ENCODE measurements at regions not wholly inside any gene's neighbourhood (a gene's known extent, or its start where the extent isn't known, plus 50 kb on each side); places are given as distances from the start of the nearest gene placed in this dataset.

- H3K9me3 ChIP-seq (ENCODE audit: control insufficient read depth, low read length), result no peaks in the 10 kb centered on the region
- no peaks in the 10 kb centered on the region for H3K4me1 ChIP-seq (ENCODE audit: control insufficient read depth, insufficient read depth, low read length, poor library complexity, severe bottlenecking)
- H3K36me3 ChIP-seq (ENCODE audit: control insufficient read depth, insufficient read depth, low read length), result no peaks in the 10 kb centered on the region
- WGBS, 2 experiments (ENCODE audit: insufficient coverage in 2 of 2), result 83 to 89% methylated on average over 1 to 3 of the region's 4 CpGs
- H3K4me3 ChIP-seq (ENCODE audit: extremely low read depth, insufficient read depth, low read length, poor library complexity, severe bottlenecking), result no peak overlapping the region
- H3K27ac ChIP-seq (ENCODE audit: low read depth, low read length, severe bottlenecking), result peak overlapping the region; percentile 37
Observed at GRCh38 chr4:24174602-24175001, 284.8 kb upstream of the PPARGC1A start.

GRCh38 chr4:24172406-24172805 lies 282.6 kb upstream of the PPARGC1A start:
- no peaks in the 10 kb centered on the region for H3K36me3 ChIP-seq (ENCODE audit: control insufficient read depth, insufficient read depth, low read length)
- 82 to 83% methylated on average over 4 of the region's 4 CpGs for WGBS, 2 experiments (ENCODE audit: insufficient coverage in 2 of 2)
- no peak overlapping the region for H3K4me3 ChIP-seq (ENCODE audit: extremely low read depth, insufficient read depth, low read length, poor library complexity, severe bottlenecking)
- no peaks in the 10 kb centered on the region for H3K4me1 ChIP-seq (ENCODE audit: control insufficient read depth, insufficient read depth, low read length, poor library complexity, severe bottlenecking)
- no peak overlapping the region for H3K27ac ChIP-seq (ENCODE audit: low read depth, low read length, severe bottlenecking)
- no peaks in the 10 kb centered on the region for H3K9me3 ChIP-seq (ENCODE audit: control insufficient read depth, low read length)

GRCh38 chr4:24169956-24170355 lies 280.1 kb upstream of the PPARGC1A start:
- no peaks in the 10 kb centered on the region for H3K4me1 ChIP-seq (ENCODE audit: control insufficient read depth, insufficient read depth, low read length, poor library complexity, severe bottlenecking)
- H3K4me3 ChIP-seq (ENCODE audit: extremely low read depth, insufficient read depth, low read length, poor library complexity, severe bottlenecking), result no peak overlapping the region
- H3K27ac ChIP-seq (ENCODE audit: low read depth, low read length, severe bottlenecking), result no peak overlapping the region
- no peaks in the 10 kb centered on the region for H3K36me3 ChIP-seq (ENCODE audit: control insufficient read depth, insufficient read depth, low read length)
- no peaks in the 10 kb centered on the region for H3K9me3 ChIP-seq (ENCODE audit: control insufficient read depth, low read length)

GRCh38 chr4:24168658-24169057 lies 278.8 kb upstream of the PPARGC1A start:
- no peak overlapping the region for H3K4me3 ChIP-seq (ENCODE audit: extremely low read depth, insufficient read depth, low read length, poor library complexity, severe bottlenecking)
- H3K9me3 ChIP-seq (ENCODE audit: control insufficient read depth, low read length), result no peaks in the 10 kb centered on the region
- no peaks in the 10 kb centered on the region for H3K36me3 ChIP-seq (ENCODE audit: control insufficient read depth, insufficient read depth, low read length)
- H3K4me1 ChIP-seq (ENCODE audit: control insufficient read depth, insufficient read depth, low read length, poor library complexity, severe bottlenecking), result no peaks in the 10 kb centered on the region
- WGBS, 2 experiments (ENCODE audit: insufficient coverage in 2 of 2), result no CpG with 5 or more reads among the region's 2 CpGs
- H3K27ac ChIP-seq (ENCODE audit: low read depth, low read length, severe bottlenecking), result no peak overlapping the region

- no peaks in the 10 kb centered on the region for H3K9me3 ChIP-seq (ENCODE audit: control insufficient read depth, low read length)
- H3K36me3 ChIP-seq (ENCODE audit: control insufficient read depth, insufficient read depth, low read length), result no peaks in the 10 kb centered on the region
- no peak overlapping the region for H3K27ac ChIP-seq (ENCODE audit: low read depth, low read length, severe bottlenecking)
- H3K4me3 ChIP-seq (ENCODE audit: extremely low read depth, insufficient read depth, low read length, poor library complexity, severe bottlenecking), result no peak overlapping the region
- H3K4me1 ChIP-seq (ENCODE audit: control insufficient read depth, insufficient read depth, low read length, poor library complexity, severe bottlenecking), result no peaks in the 10 kb centered on the region
- 83% methylated on average over 1 of the region's 1 CpG; no CpG with 5 or more reads in 1 of the 2 experiments for WGBS, 2 experiments (ENCODE audit: insufficient coverage in 2 of 2)
Observed at GRCh38 chr4:24166501-24166900, 276.7 kb upstream of the PPARGC1A start.

GRCh38 chr4:24164797-24165196 lies 274.9 kb upstream of the PPARGC1A start:
- 80 to 100% methylated on average over 1 of the region's 3 CpGs for WGBS, 2 experiments (ENCODE audit: insufficient coverage in 2 of 2)
- H3K36me3 ChIP-seq (ENCODE audit: control insufficient read depth, insufficient read depth, low read length), result no peaks in the 10 kb centered on the region
- no peaks in the 10 kb centered on the region for H3K9me3 ChIP-seq (ENCODE audit: control insufficient read depth, low read length)
- no peak overlapping the region for H3K4me3 ChIP-seq (ENCODE audit: extremely low read depth, insufficient read depth, low read length, poor library complexity, severe bottlenecking)
- H3K4me1 ChIP-seq (ENCODE audit: control insufficient read depth, insufficient read depth, low read length, poor library complexity, severe bottlenecking), result peaks cover 3% of the 10 kb centered on the region
- no peak overlapping the region for H3K27ac ChIP-seq (ENCODE audit: low read depth, low read length, severe bottlenecking)

- H3K4me3 ChIP-seq (ENCODE audit: extremely low read depth, insufficient read depth, low read length, poor library complexity, severe bottlenecking), result no peak overlapping the region
- WGBS, 2 experiments (ENCODE audit: insufficient coverage in 2 of 2), result 57 to 80% methylated on average over 2 of the region's 2 CpGs
- no peak overlapping the region for H3K27ac ChIP-seq (ENCODE audit: low read depth, low read length, severe bottlenecking)
Observed at GRCh38 chr4:24164054-24164693, 274.3 kb upstream of the PPARGC1A start.

GRCh38 chr4:24163314-24163713 lies 273.5 kb upstream of the PPARGC1A start:
- WGBS, 2 experiments (ENCODE audit: insufficient coverage in 2 of 2), result 92 to 97% methylated on average over 5 to 6 of the region's 7 CpGs
- Histone ChIP-seq H3K9me3 (ENCODE audit: control insufficient read depth, low read length) (no peaks in the 10 kb centered on the region), H3K27ac (ENCODE audit: low read depth, low read length, severe bottlenecking) (no peak overlapping the region), H3K36me3 (ENCODE audit: control insufficient read depth, insufficient read depth, low read length) (no peaks in the 10 kb centered on the region), H3K4me3 (ENCODE audit: extremely low read depth, insufficient read depth, low read length, poor library complexity, severe bottlenecking) (no peak overlapping the region), H3K4me1 (ENCODE audit: control insufficient read depth, insufficient read depth, low read length, poor library complexity, severe bottlenecking) (peaks cover 3% of the 10 kb centered on the region)

More at GRCh38 chr4:24164054-24164693, 274.3 kb upstream of the PPARGC1A start:
- Histone ChIP-seq H3K9me3 (ENCODE audit: control insufficient read depth, low read length) (no peaks in the 10 kb centered on the region), H3K4me1 (ENCODE audit: control insufficient read depth, insufficient read depth, low read length, poor library complexity, severe bottlenecking) (peaks cover 3% of the 10 kb centered on the region), H3K36me3 (ENCODE audit: control insufficient read depth, insufficient read depth, low read length) (no peaks in the 10 kb centered on the region)

- H3K4me3 ChIP-seq (ENCODE audit: extremely low read depth, insufficient read depth, low read length, poor library complexity, severe bottlenecking), result no peak overlapping the region
Observed at GRCh38 chr4:24160358-24160757, 270.5 kb upstream of the PPARGC1A start.

GRCh38 chr4:24158031-24158430 lies 268.2 kb upstream of the PPARGC1A start:
- no peaks in the 10 kb centered on the region for H3K9me3 ChIP-seq (ENCODE audit: control insufficient read depth, low read length)
- peaks cover 3% of the 10 kb centered on the region for H3K4me1 ChIP-seq (ENCODE audit: control insufficient read depth, insufficient read depth, low read length, poor library complexity, severe bottlenecking)
- no peak overlapping the region for H3K4me3 ChIP-seq (ENCODE audit: extremely low read depth, insufficient read depth, low read length, poor library complexity, severe bottlenecking)
- H3K36me3 ChIP-seq (ENCODE audit: control insufficient read depth, insufficient read depth, low read length), result no peaks in the 10 kb centered on the region
- no peak overlapping the region for H3K27ac ChIP-seq (ENCODE audit: low read depth, low read length, severe bottlenecking)
- WGBS, 2 experiments (ENCODE audit: insufficient coverage in 2 of 2), result 75 to 78% methylated on average over 1 of the region's 1 CpG

More at GRCh38 chr4:24160358-24160757, 270.5 kb upstream of the PPARGC1A start:
- WGBS, 2 experiments (ENCODE audit: insufficient coverage in 2 of 2), result no CpG with 5 or more reads among the region's 1 CpG
- Histone ChIP-seq H3K9me3 (ENCODE audit: control insufficient read depth, low read length) (no peaks in the 10 kb centered on the region), H3K27ac (ENCODE audit: low read depth, low read length, severe bottlenecking) (no peak overlapping the region), H3K4me1 (ENCODE audit: control insufficient read depth, insufficient read depth, low read length, poor library complexity, severe bottlenecking) (peaks cover 3% of the 10 kb centered on the region), H3K36me3 (ENCODE audit: control insufficient read depth, insufficient read depth, low read length) (no peaks in the 10 kb centered on the region)

GRCh38 chr4:24150034-24150433 lies 260.2 kb upstream of the PPARGC1A start:
- H3K27ac ChIP-seq (ENCODE audit: low read depth, low read length, severe bottlenecking), result no peak overlapping the region
- H3K4me1 ChIP-seq (ENCODE audit: control insufficient read depth, insufficient read depth, low read length, poor library complexity, severe bottlenecking), result no peaks in the 10 kb centered on the region
- 92 to 100% methylated on average over 1 to 2 of the region's 3 CpGs for WGBS, 2 experiments (ENCODE audit: insufficient coverage in 2 of 2)
- H3K4me3 ChIP-seq (ENCODE audit: extremely low read depth, insufficient read depth, low read length, poor library complexity, severe bottlenecking), result no peak overlapping the region
- H3K36me3 ChIP-seq (ENCODE audit: control insufficient read depth, insufficient read depth, low read length), result no peaks in the 10 kb centered on the region
- no peaks in the 10 kb centered on the region for H3K9me3 ChIP-seq (ENCODE audit: control insufficient read depth, low read length)

All from mesodermal cell (in vitro differentiated cells).